ENCODE measurements at regions not wholly inside any gene's neighbourhood (a gene's known extent, or its start where the extent isn't known, plus 50 kb on each side); places are given as distances from the start of the nearest gene placed in this dataset.

DNA sequence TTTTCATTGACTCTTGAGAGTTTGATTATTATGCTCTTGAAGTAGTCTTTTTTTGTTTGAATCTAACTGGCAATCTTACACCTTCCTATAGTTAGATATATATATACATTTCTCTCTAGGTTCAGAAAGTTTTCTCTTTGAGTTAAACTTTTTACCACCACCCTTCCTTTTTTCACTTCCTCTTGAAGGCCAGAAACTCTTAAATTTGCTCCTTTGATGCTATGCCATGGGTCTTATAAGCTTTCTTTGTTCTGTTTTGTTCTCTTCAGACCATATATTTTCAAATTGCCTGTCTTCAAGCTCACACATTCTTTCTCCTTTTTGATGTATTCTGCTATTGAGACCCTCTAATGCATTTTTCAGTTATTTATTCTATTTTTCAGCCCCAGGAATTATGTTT, 513.5 kb upstream of the CNTN5 start:
- no peak for TF ChIP-seq RAD21 (IDR thresholded peaks at IDR 0.05; ENCODE audit: low read length)
- TF ChIP-seq, protein P1, sequence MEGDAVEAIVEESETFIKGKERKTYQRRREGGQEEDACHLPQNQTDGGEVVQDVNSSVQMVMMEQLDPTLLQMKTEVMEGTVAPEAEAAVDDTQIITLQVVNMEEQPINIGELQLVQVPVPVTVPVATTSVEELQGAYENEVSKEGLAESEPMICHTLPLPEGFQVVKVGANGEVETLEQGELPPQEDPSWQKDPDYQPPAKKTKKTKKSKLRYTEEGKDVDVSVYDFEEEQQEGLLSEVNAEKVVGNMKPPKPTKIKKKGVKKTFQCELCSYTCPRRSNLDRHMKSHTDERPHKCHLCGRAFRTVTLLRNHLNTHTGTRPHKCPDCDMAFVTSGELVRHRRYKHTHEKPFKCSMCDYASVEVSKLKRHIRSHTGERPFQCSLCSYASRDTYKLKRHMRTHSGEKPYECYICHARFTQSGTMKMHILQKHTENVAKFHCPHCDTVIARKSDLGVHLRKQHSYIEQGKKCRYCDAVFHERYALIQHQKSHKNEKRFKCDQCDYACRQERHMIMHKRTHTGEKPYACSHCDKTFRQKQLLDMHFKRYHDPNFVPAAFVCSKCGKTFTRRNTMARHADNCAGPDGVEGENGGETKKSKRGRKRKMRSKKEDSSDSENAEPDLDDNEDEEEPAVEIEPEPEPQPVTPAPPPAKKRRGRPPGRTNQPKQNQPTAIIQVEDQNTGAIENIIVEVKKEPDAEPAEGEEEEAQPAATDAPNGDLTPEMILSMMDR (conservative IDR thresholded peaks at IDR 0.05; ENCODE audit: low read depth, low read length) = no peak

Data from IMR-90 (cell line).